ENCODE measurements at regions not wholly inside any gene's neighbourhood (a gene's known extent, or its start where the extent isn't known, plus 50 kb on each side); places are given as distances from the start of the nearest gene placed in this dataset.

- DNase-seq, result peak; percentile 66
- peak; percentile 86 for ATAC-seq
- no TSS peak for BruUV-seq (replicated peaks)
These were observed 94.3 kb downstream of the PSMG1 start for GRCh38 chr21:39088831-39089380.

GRCh38 chr21:39088031-39088370 is 95.2 kb downstream of the PSMG1 start:
- BruUV-seq (replicated peaks), result no TSS peak
- Histone ChIP-seq H3K27ac (ENCODE audit: low read length) (no peak overlapping the region), H4K20me1 (ENCODE audit: low read length) (no peaks in the 10 kb centered on the region), H3K9me2 (replicated peaks; ENCODE audit: low read length) (no peaks in the 10 kb centered on the region), H3F3A (ENCODE audit: low read length, unreplicated experiment) (no peaks in the 10 kb centered on the region), H3K4me3 (ENCODE audit: low read length) (no peak overlapping the region), H2AFZ (ENCODE audit: low read length) (no peak overlapping the region), H3K9ac (ENCODE audit: low read length) (no peak overlapping the region), H3K79me2 (ENCODE audit: low read length) (no peaks in the 10 kb centered on the region), H3K4me1 (ENCODE audit: insufficient read depth, low read length) (peaks cover 15% of the 10 kb centered on the region), H3K27me3 (ENCODE audit: low read length) (no peaks in the 10 kb centered on the region), H3K9me3 (ENCODE audit: low read length) (no peaks in the 10 kb centered on the region), H3K4me2 (ENCODE audit: low read length) (no peak overlapping the region), H3K36me3 (ENCODE audit: low read depth, low read length) (no peaks in the 10 kb centered on the region)
- ChIA-PET CTCF (no interaction called here), POLR2A (ENCODE audit: unreplicated experiment) (no interaction called here)
- DNase-seq (no peak), ATAC-seq (no peak)
- intact Hi-C loops (cut with micrococcal nuclease), result loop anchor here (5.0 kb wide), 1 partner anchor 39 kb away; no protein-coding TSS in a partner anchor
- no peak for TF ChIP-seq EZH2 (IDR thresholded peaks at IDR 0.05; ENCODE audit: low read length, unreplicated experiment)
- no peak for TF ChIP-seq EZH2phosphoT487 (IDR thresholded peaks at IDR 0.05; ENCODE audit: borderline replicate concordance, low read length)
- TF ChIP-seq CTCF (conservative IDR thresholded peaks at IDR 0.05; ENCODE audit: low read depth, low read length), result no peak

More at GRCh38 chr21:39088831-39089380, 94.3 kb downstream of the PSMG1 start:
- H3K9ac ChIP-seq (ENCODE audit: low read length), result no peak overlapping the region
- H4K20me1 ChIP-seq (ENCODE audit: low read length), result no peaks in the 10 kb centered on the region
- no peaks in the 10 kb centered on the region for H3K9me2 ChIP-seq (replicated peaks; ENCODE audit: low read length)
- no peaks in the 10 kb centered on the region for H3K36me3 ChIP-seq (ENCODE audit: low read depth, low read length)
- H3K4me1 ChIP-seq (ENCODE audit: insufficient read depth, low read length), result peaks cover 9% of the 10 kb centered on the region; the same call in 1 of the 2 replicates
- CTCF ChIA-PET, result no interaction called here
- H3K4me2 ChIP-seq (ENCODE audit: low read length), result no peak overlapping the region
- TF ChIP-seq EZH2phosphoT487 (IDR thresholded peaks at IDR 0.05; ENCODE audit: borderline replicate concordance, low read length) (no peak), CTCF (conservative IDR thresholded peaks at IDR 0.05; ENCODE audit: low read depth, low read length) (peak; percentile 17; the same call in 1 of the 2 replicates)
- 0 out of 2 replicates have a peak overlapping the region, but pooled peaks have one; percentile 8 for H3K27ac ChIP-seq (ENCODE audit: low read length)
- intact Hi-C loops (cut with micrococcal nuclease), result loop anchor here (5.0 kb wide), 1 partner anchor 38 kb away; no protein-coding TSS in a partner anchor
- no peaks in the 10 kb centered on the region for H3F3A ChIP-seq (ENCODE audit: low read length, unreplicated experiment)
- peak overlapping the region; percentile 0; the same call in 1 of the 2 replicates for H2AFZ ChIP-seq (ENCODE audit: low read length)
- no peaks in the 10 kb centered on the region for H3K27me3 ChIP-seq (ENCODE audit: low read length)
- POLR2A ChIA-PET (ENCODE audit: unreplicated experiment), result no interaction called here
- no peaks in the 10 kb centered on the region for H3K9me3 ChIP-seq (ENCODE audit: low read length)
- no peak overlapping the region for H3K4me3 ChIP-seq (ENCODE audit: low read length)
- no peaks in the 10 kb centered on the region for H3K79me2 ChIP-seq (ENCODE audit: low read length)

- Histone ChIP-seq H3K27me3 (ENCODE audit: low read length) (no peaks in the 10 kb centered on the region), H3F3A (ENCODE audit: low read length, unreplicated experiment) (no peaks in the 10 kb centered on the region), H2AFZ (ENCODE audit: low read length) (no peak overlapping the region), H3K4me3 (ENCODE audit: low read length) (no peak overlapping the region), H3K9me3 (ENCODE audit: low read length) (no peaks in the 10 kb centered on the region), H3K4me2 (ENCODE audit: low read length) (no peak overlapping the region), H3K9ac (ENCODE audit: low read length) (no peak overlapping the region), H3K27ac (ENCODE audit: low read length) (no peak overlapping the region), H3K4me1 (ENCODE audit: insufficient read depth, low read length) (peaks cover 18% of the 10 kb centered on the region), H3K9me2 (replicated peaks; ENCODE audit: low read length) (no peaks in the 10 kb centered on the region), H3K36me3 (ENCODE audit: low read depth, low read length) (no peaks in the 10 kb centered on the region), H3K79me2 (ENCODE audit: low read length) (no peaks in the 10 kb centered on the region), H4K20me1 (ENCODE audit: low read length) (no peaks in the 10 kb centered on the region)
- CTCF ChIA-PET, result no interaction called here
- TF ChIP-seq EZH2 (IDR thresholded peaks at IDR 0.05; ENCODE audit: low read length, unreplicated experiment), result no peak
- TF ChIP-seq CTCF (conservative IDR thresholded peaks at IDR 0.05; ENCODE audit: low read depth, low read length), result no peak
- TF ChIP-seq EZH2phosphoT487 (IDR thresholded peaks at IDR 0.05; ENCODE audit: borderline replicate concordance, low read length), result no peak
- ATAC-seq (no peak), DNase-seq (no peak)
- intact Hi-C loops (cut with micrococcal nuclease), result loop anchor here (5.0 kb wide), 1 partner anchor 40 kb away; no protein-coding TSS in a partner anchor
- no TSS peak for BruUV-seq (replicated peaks)
- POLR2A ChIA-PET (ENCODE audit: unreplicated experiment), result no interaction called here
These were observed 95.8 kb downstream of the PSMG1 start for GRCh38 chr21:39087238-39088030.
